ENCODE measurements at regions not wholly inside any gene's neighbourhood (a gene's known extent, or its start where the extent isn't known, plus 50 kb on each side); places are given as distances from the start of the nearest gene placed in this dataset.

GRCh38 chr7:20035279-20035875 is 181.8 kb downstream of the MACC1 start:
- TF ChIP-seq SP1 (IDR thresholded peaks at IDR 0.05) (no peak), HDGF (IDR thresholded peaks at IDR 0.05; ENCODE audit: borderline replicate concordance) (no peak), FOXK2 (IDR thresholded peaks at IDR 0.05) (no peak), FOXM1 (IDR thresholded peaks at IDR 0.05; ENCODE audit: borderline replicate concordance) (no peak), L3MBTL2 (conservative IDR thresholded peaks at IDR 0.05) (no peak), ELF4 (IDR thresholded peaks at IDR 0.05) (no peak), ARNT (IDR thresholded peaks at IDR 0.05) (no peak), LEF1 (IDR thresholded peaks at IDR 0.05; ENCODE audit: borderline replicate concordance) (no peak), TARDBP (IDR thresholded peaks at IDR 0.05) (no peak)

Data from HEK293T (cell line).